PC-3 (cell line): ENCODE measurements at regions not wholly inside any gene's neighbourhood (a gene's known extent, or its start where the extent isn't known, plus 50 kb on each side); places are given as distances from the start of the nearest gene placed in this dataset.

Experiments
- ATAC-seq: fragments of 200-7000 bp; cut with Tn5 transposase; 2 replicates; pipeline ENCODE4 v1.9.1; 2020; ENCODE audit warnings: mild to moderate bottlenecking, moderate library complexity
- BruUV-seq: library from RNA; stranded (reverse); fragments of 400-500 nt; replicated peaks from 2 replicates; lab custom pipeline; 2021; lab: Mats Ljungman, UMichigan
- CTCF ChIA-PET: fragments of 300-600 bp; sonication (Branson Sonifier 250); formaldehyde crosslinking; loops from one replicate; lab custom pipeline; 2022; ENCODE audit warnings: antibody characterized with exemption; lab: Charles Lee
- POLR2A ChIA-PET: fragments of 300-600 bp; sonication (Branson Sonifier 250); formaldehyde crosslinking; loops from one replicate; lab custom pipeline; 2022; ENCODE audit warnings: antibody characterized with exemption; ENCODE audit not compliant: unreplicated experiment; lab: Charles Lee
- DNase-seq: peaks from one replicate; pipeline ENCODE4 v3.0.0-alpha.2; 2015
- H2AFZ ChIP-seq: fragments of 300-600 bp; sonication (generic); 2 replicates; pipeline ENCODE4 v1.6.0; 2016; ENCODE audit warnings: antibody characterized with exemption, low read length
- H3F3A ChIP-seq: fragments of 300-600 bp; sonication (generic); one replicate; pipeline ENCODE4 v1.6.0; 2017; ENCODE audit warnings: antibody characterized with exemption, low read length, control low read depth, mild to moderate bottlenecking; ENCODE audit not compliant: unreplicated experiment
- H3K27ac ChIP-seq: fragments of 300-600 bp; sonication (generic); 2 replicates; pipeline ENCODE4 v1.5.1; 2016; ENCODE audit warnings: mild to moderate bottlenecking, low read length
- H3K27me3 ChIP-seq: fragments of 300-600 bp; sonication (generic); 2 replicates; pipeline ENCODE4 v1.6.1; 2016; ENCODE audit warnings: low read length, mixed read lengths
- H3K36me3 ChIP-seq: fragments of 300-600 bp; sonication (generic); 2 replicates; pipeline ENCODE4 v1.6.1; 2016; ENCODE audit warnings: low read depth, mixed run types, low read length, mixed read lengths
- H3K4me1 ChIP-seq: fragments of 300-600 bp; sonication (generic); 2 replicates; pipeline ENCODE4 v1.5.1; 2016; ENCODE audit warnings: low read length; ENCODE audit not compliant: insufficient read depth
- H3K4me2 ChIP-seq: fragments of 300-600 bp; sonication (generic); 2 replicates; pipeline ENCODE4 v1.6.0; 2016; ENCODE audit warnings: low read length
- H3K4me3 ChIP-seq: fragments of 300-600 bp; sonication (generic); 2 replicates; pipeline ENCODE4 v1.5.1; 2016; ENCODE audit warnings: mild to moderate bottlenecking, low read length, mixed read lengths
- H3K79me2 ChIP-seq: fragments of 300-600 bp; sonication (generic); 2 replicates; pipeline ENCODE4 v1.6.1; 2017; ENCODE audit warnings: low read length, mixed read lengths
- H3K9ac ChIP-seq: fragments of 300-600 bp; sonication (generic); 2 replicates; pipeline ENCODE4 v1.6.0; 2016; ENCODE audit warnings: mild to moderate bottlenecking, low read length
- H3K9me2 ChIP-seq: fragments of 300-600 bp; sonication (generic); replicated peaks from 2 replicates; pipeline ENCODE4 v1.6.1; 2016; ENCODE audit warnings: mixed run types, low read length, mixed read lengths
- H3K9me3 ChIP-seq: fragments of 300-600 bp; sonication (generic); 2 replicates; pipeline ENCODE4 v1.6.1; 2016; ENCODE audit warnings: low read length, mixed read lengths
- H4K20me1 ChIP-seq: fragments of 300-600 bp; sonication (generic); 2 replicates; pipeline ENCODE4 v1.6.1; 2016; ENCODE audit warnings: low read length, mixed read lengths
- CTCF ChIP-seq: fragments of 300-600 bp; sonication (generic); conservative IDR thresholded peaks from 2 replicates; pipeline ENCODE4 v1.5.1; 2017; ENCODE audit warnings: antibody characterized with exemption, low read depth, mild to moderate bottlenecking, low read length
- EZH2 ChIP-seq: fragments of 300-600 bp; sonication (generic); IDR thresholded peaks from one replicate; pipeline ENCODE4 v1.6.1; 2017; ENCODE audit warnings: antibody characterized with exemption, mild to moderate bottlenecking, low read length; ENCODE audit not compliant: unreplicated experiment
- EZH2phosphoT487 ChIP-seq: fragments of 300-600 bp; sonication (generic); IDR thresholded peaks from 2 replicates; pipeline ENCODE4 v1.6.1; 2018; ENCODE audit warnings: mild to moderate bottlenecking, antibody characterized with exemption, low read length, borderline replicate concordance
- intact Hi-C: fragments of 100-400 bp; cut with micrococcal nuclease; formaldehyde crosslinking; loops from 2 replicates; pipeline ENCODE4 v1.9.0; 2023

- H3K27ac ChIP-seq: no peak overlapping the region
- H3K27me3 ChIP-seq: no peaks in the 10 kb centered on the region
- H3K4me1 ChIP-seq: no peaks in the 10 kb centered on the region
- CTCF ChIA-PET: no interaction called here
- no peaks in the 10 kb centered on the region for H3K36me3 ChIP-seq
- intact Hi-C loops: no loop called here
- H3K4me2 ChIP-seq: no peak overlapping the region
- H2AFZ ChIP-seq: no peak overlapping the region
- no peak overlapping the region for H3K4me3 ChIP-seq
- DNase-seq: no peak
- ATAC-seq: no peak
- no peaks in the 10 kb centered on the region for H3K79me2 ChIP-seq
- H3K9me3 ChIP-seq: no peaks in the 10 kb centered on the region
- no peaks in the 10 kb centered on the region for H3K9me2 ChIP-seq
- POLR2A ChIA-PET: no interaction called here
- no peak overlapping the region for H3K9ac ChIP-seq
- no peak for TF ChIP-seq EZH2phosphoT487
- TF ChIP-seq CTCF: no peak
- no peak for TF ChIP-seq EZH2
- BruUV-seq: no TSS peak
- no peaks in the 10 kb centered on the region for H3F3A ChIP-seq
- H4K20me1 ChIP-seq: no peaks in the 10 kb centered on the region
Measured at GRCh38 chr1:83807821-83808220, 191.1 kb downstream of the TTLL7 start.

GRCh38 chr1:83807231-83807630 is 191.7 kb downstream of the TTLL7 start:
- POLR2A ChIA-PET: no interaction called here
- Histone ChIP-seq H3K4me1 (no peaks in the 10 kb centered on the region), H3K4me3 (no peak overlapping the region), H3K9ac (no peak overlapping the region), H3F3A (no peaks in the 10 kb centered on the region), H3K27me3 (no peaks in the 10 kb centered on the region), H3K4me2 (no peak overlapping the region), H3K9me3 (no peaks in the 10 kb centered on the region), H3K79me2 (no peaks in the 10 kb centered on the region), H3K9me2 (no peaks in the 10 kb centered on the region), H3K27ac (no peak overlapping the region), H2AFZ (no peak overlapping the region), H4K20me1 (no peaks in the 10 kb centered on the region), H3K36me3 (no peaks in the 10 kb centered on the region)
- intact Hi-C loops: no loop called here
- BruUV-seq: no TSS peak
- DNase-seq (no peak), ATAC-seq (no peak)
- TF ChIP-seq EZH2: no peak
- no peak for TF ChIP-seq CTCF
- no peak for TF ChIP-seq EZH2phosphoT487
- CTCF ChIA-PET: no interaction called here

GRCh38 chr1:83805921-83806320 is 193.0 kb downstream of the TTLL7 start:
- Histone ChIP-seq H4K20me1 (no peaks in the 10 kb centered on the region), H3K4me3 (no peak overlapping the region), H3K9me3 (no peaks in the 10 kb centered on the region), H3K36me3 (no peaks in the 10 kb centered on the region), H3K4me2 (no peak overlapping the region), H3K27ac (no peak overlapping the region), H3K4me1 (no peaks in the 10 kb centered on the region), H3K9ac (no peak overlapping the region), H2AFZ (no peak overlapping the region), H3K27me3 (no peaks in the 10 kb centered on the region), H3K9me2 (no peaks in the 10 kb centered on the region), H3K79me2 (no peaks in the 10 kb centered on the region), H3F3A (no peaks in the 10 kb centered on the region)
- DNase-seq: no peak
- POLR2A ChIA-PET: no interaction called here
- intact Hi-C loops: no loop called here
- TF ChIP-seq EZH2: no peak
- TF ChIP-seq EZH2phosphoT487: no peak
- TF ChIP-seq CTCF: no peak
- BruUV-seq: no TSS peak
- CTCF ChIA-PET: no interaction called here
- no peak for ATAC-seq
